B cell (primary cell): ENCODE measurements at regions not wholly inside any gene's neighbourhood (a gene's known extent, or its start where the extent isn't known, plus 50 kb on each side); places are given as distances from the start of the nearest gene placed in this dataset.
A peak's percentile ranks its signal among the peaks of the same experiment; 100 is the strongest.

Source experiments
- ATAC-seq: fragments of 200-7000 bp; cut with Tn5 transposase; one replicate; pipeline ENCODE4 v1.10.0; 2021; ENCODE audit warnings: low read depth, mild to moderate bottlenecking, moderate number of reproducible peaks, moderate library complexity
- CTCF ChIA-PET: fragments of 350-600 bp; sonication (Branson Sonifier 250); formaldehyde crosslinking; loops from one replicate; lab custom pipeline; 2021; ENCODE audit warnings: antibody characterized with exemption, inconsistent platforms; lab: Charles Lee
- POLR2A ChIA-PET: fragments of 350-600 bp; sonication (Branson Sonifier 250); formaldehyde crosslinking; loops from one replicate; lab custom pipeline; 2021; ENCODE audit warnings: antibody characterized with exemption; lab: Charles Lee
- DNase-seq: peaks from one replicate; pipeline ENCODE4 v3.0.0; 2013
- H2AFZ ChIP-seq: 2 replicates; pipeline ENCODE4 v1.6.1; 2012; ENCODE audit warnings: mild to moderate bottlenecking, low read depth, low read length; ENCODE audit not compliant: insufficient read depth, poor library complexity, severe bottlenecking
- H3K27ac ChIP-seq, 2 donors: 1 replicate in 1 of 2; 2 replicates in 1 of 2; pipeline ENCODE4 v1.5.1; 2012 to 2013; ENCODE audit warnings: low read length in 2 of 2, mild to moderate bottlenecking in 2 of 2, moderate library complexity in 1 of 2
- H3K27me3 ChIP-seq, 4 experiments: fragments of 200-600 bp in 1 of 4; sonication (generic) in 1 of 4; replicated peaks in 1 of 4; 1 replicate in 2 of 4; 2 replicates in 2 of 4; pipeline versions ENCODE4 v1.6.1 to v1.7.0; 2013 to 2016; ENCODE audit warnings: low read length in 3 of 4, mild to moderate bottlenecking in 2 of 4, mixed read lengths in 1 of 4, moderate library complexity in 1 of 4; ENCODE audit not compliant: insufficient read depth in 4 of 4, control insufficient read depth in 3 of 4; ENCODE audit errors: control extremely low read depth in 1 of 4
- H3K36me3 ChIP-seq, 2 experiments: replicated peaks in 1 of 2; 1 replicate in 1 of 2; 2 replicates in 1 of 2; pipeline versions ENCODE4 v1.6.1 to v1.7.1; 2013; ENCODE audit warnings: low read length in 1 of 2; ENCODE audit not compliant: insufficient read depth in 2 of 2, control insufficient read depth in 1 of 2; ENCODE audit errors: control extremely low read depth in 1 of 2, extremely low read depth in 1 of 2
- H3K4me1 ChIP-seq, 2 donors: fragments of 200-600 bp in 1 of 2; sonication (generic) in 1 of 2; 1 replicate in 1 of 2; 2 replicates in 1 of 2; pipeline versions ENCODE4 v1.5.1 to v1.6.1; 2013 to 2017; ENCODE audit warnings: low read length in 2 of 2; ENCODE audit not compliant: control insufficient read depth in 2 of 2, insufficient read depth in 2 of 2
- H3K4me2 ChIP-seq: replicated peaks from 2 replicates; pipeline ENCODE3; 2012; ENCODE audit warnings: mild to moderate bottlenecking, low read depth, low read length; ENCODE audit not compliant: poor library complexity, severe bottlenecking
- H3K4me3 ChIP-seq, 5 experiments: fragments of 200-600 bp in 1 of 5; sonication (generic) in 1 of 5; 1 replicate in 3 of 5; 2 replicates in 2 of 5; pipeline versions ENCODE4 v1.5.1 to v1.7.0; 2011 to 2016; ENCODE audit warnings: low read length in 4 of 5, mild to moderate bottlenecking in 4 of 5, low read depth in 2 of 5, control low read depth in 1 of 5, moderate library complexity in 1 of 5; ENCODE audit not compliant: insufficient read depth in 1 of 5; ENCODE audit errors: control extremely low read depth in 1 of 5, extremely low read depth in 1 of 5
- H3K79me2 ChIP-seq: fragments of 200-600 bp; sonication (generic); one replicate; pipeline ENCODE4 v1.6.0; 2016; ENCODE audit warnings: low read length; ENCODE audit not compliant: control insufficient read depth, insufficient read depth
- H3K9ac ChIP-seq: fragments of 200-600 bp; sonication (generic); 2 replicates; pipeline ENCODE4 v1.6.1; 2017; ENCODE audit warnings: mild to moderate bottlenecking, low read length, moderate library complexity
- H3K9me3 ChIP-seq, 3 donors: one replicate each; pipeline versions ENCODE4 v1.6.1 to v1.7.1; 2013; ENCODE audit warnings: low read length in 2 of 3; ENCODE audit not compliant: control insufficient read depth in 2 of 3, insufficient read depth in 1 of 3; ENCODE audit errors: control extremely low read depth in 1 of 3
- H4K20me1 ChIP-seq: 2 replicates; pipeline ENCODE4 v1.6.0; 2012; ENCODE audit warnings: mild to moderate bottlenecking, low read length; ENCODE audit not compliant: insufficient read depth, control insufficient read depth, poor library complexity, severe bottlenecking
- H3K27ac Mint-ChIP-seq: one replicate; pipeline ENCODE4 v1.8.0; 2021; ENCODE audit warnings: mixed read lengths
- H3K27me3 Mint-ChIP-seq: one replicate; pipeline ENCODE4 v1.8.0; 2021; ENCODE audit warnings: mixed read lengths
- H3K4me1 Mint-ChIP-seq: one replicate; pipeline ENCODE4 v1.8.0; 2021; ENCODE audit warnings: mixed read lengths
- H3K4me3 Mint-ChIP-seq: one replicate; pipeline ENCODE4 v1.8.0; 2021; ENCODE audit warnings: mixed read lengths
- H3K9me3 Mint-ChIP-seq: one replicate; pipeline ENCODE4 v1.8.0; 2022; ENCODE audit warnings: mixed read lengths; ENCODE audit not compliant: insufficient read depth
- CTCF ChIP-seq: fragments of 200-600 bp; IDR thresholded peaks from one replicate; pipeline ENCODE4 v1.8.0; 2022; ENCODE audit warnings: antibody characterized with exemption, mild to moderate bottlenecking
- EZH2 ChIP-seq: IDR thresholded peaks from 2 replicates; pipeline ENCODE4 v1.6.1; 2012; ENCODE audit warnings: borderline replicate concordance, low read depth, mild to moderate bottlenecking, moderate library complexity, low read length; ENCODE audit not compliant: insufficient read depth, poor library complexity, severe bottlenecking
- WGBS: methylation state at CpG from one replicate; pipeline ENCODE4 v1.1.5; 2013; ENCODE audit warnings: missing lambda C conversion rate; ENCODE audit not compliant: insufficient coverage; 5-methylcytosine and 5-hydroxymethylcytosine counted together
- intact Hi-C: fragments of 100-400 bp; cut with micrococcal nuclease; formaldehyde crosslinking; loops from one replicate; pipeline ENCODE4 v1.10.0; 2022

- Histone ChIP-seq H3K79me2 (no peaks in the 10 kb centered on the region), H3K4me2 (peak overlapping the region; percentile 33), H3K9me3 (no peaks in the 10 kb centered on the region), H3K9ac (no peak overlapping the region), H3K36me3 (no peaks in the 10 kb centered on the region), H3K4me1 (peaks cover 21 to 36% of the 10 kb centered on the region in 2 donors), H3K4me3 (no peak overlapping the region), H2AFZ (no peak overlapping the region), H3K27ac (no peak overlapping the region), H4K20me1 (no peaks in the 10 kb centered on the region), H3K27me3 (peaks cover 0 to 12% (median 2%) of the 10 kb centered on the region in 4 experiments)
- Mint-ChIP-seq H3K4me1 (peaks cover 21% of the 10 kb centered on the region), H3K27ac (peak overlapping the region; percentile 46), H3K27me3 (peaks cover 26% of the 10 kb centered on the region), H3K9me3 (no peaks in the 10 kb centered on the region), H3K4me3 (peak overlapping the region; percentile 41)
- 31% methylated on average over 9 of the region's 13 CpGs for WGBS
- DNase-seq (no peak), ATAC-seq (no peak)
- TF ChIP-seq CTCF (no peak), EZH2 (no peak)
- ChIA-PET CTCF (interaction anchor here (0.7 to 1.7 kb wide), 3 partner anchors 84 to 699 kb away, joined by 3 to 11 read pairs (median 5); no protein-coding TSS in a partner anchor), POLR2A (no interaction called here)
- intact Hi-C loops = no loop called here
Measured at GRCh38 chr17:79304884-79305283, 230.3 kb downstream of the ENGASE start.

GRCh38 chr17:79303641-79304205 is 229.1 kb downstream of the ENGASE start:
- intact Hi-C loops = no loop called here
- H3K79me2 ChIP-seq = no peaks in the 10 kb centered on the region
- H3K4me1 ChIP-seq = peaks cover 21 to 36% of the 10 kb centered on the region in 2 donors
- no peak overlapping the region for H3K4me3 ChIP-seq
- H3K27me3 ChIP-seq = peaks cover 0 to 12% (median 2%) of the 10 kb centered on the region in 4 experiments
- H3K9ac ChIP-seq = no peak overlapping the region
- 100% methylated on average over 3 of the region's 7 CpGs for WGBS
- TF ChIP-seq CTCF (no peak), EZH2 (no peak)
- Mint-ChIP-seq H3K4me1 (peaks cover 21% of the 10 kb centered on the region), H3K27me3 (peaks cover 26% of the 10 kb centered on the region), H3K27ac (peak overlapping the region; percentile 26), H3K9me3 (no peaks in the 10 kb centered on the region), H3K4me3 (peak overlapping the region; percentile 50)
- no peak overlapping the region for H2AFZ ChIP-seq
- no peak overlapping the region for H3K27ac ChIP-seq
- no peaks in the 10 kb centered on the region for H3K9me3 ChIP-seq
- H3K4me2 ChIP-seq = no peak overlapping the region
- ATAC-seq = no peak
- ChIA-PET CTCF (interaction anchor here (1.2 to 1.7 kb wide), 3 partner anchors 85 to 90 kb away, joined by 3 to 11 read pairs (median 4); no protein-coding TSS in a partner anchor), POLR2A (interaction anchor here (0.6 kb wide), 1 partner anchor 977 kb away, joined by 3 read pairs; no protein-coding TSS in a partner anchor)
- DNase-seq = peak; percentile 24
- H4K20me1 ChIP-seq = no peaks in the 10 kb centered on the region
- no peaks in the 10 kb centered on the region for H3K36me3 ChIP-seq
